ENCODE measurements at regions not wholly inside any gene's neighbourhood (a gene's known extent, or its start where the extent isn't known, plus 50 kb on each side); places are given as distances from the start of the nearest gene placed in this dataset.

- Histone ChIP-seq H3K4me2 (ENCODE audit: low read depth, low read length, poor library complexity, severe bottlenecking) (no peak overlapping the region), H3K9ac (ENCODE audit: low read depth, low read length, poor library complexity, severe bottlenecking) (no peak overlapping the region), H3K9me2 (replicated peaks; ENCODE audit: low read depth, low read length) (no peaks in the 10 kb centered on the region), H3K27me3 (ENCODE audit: insufficient read depth, low read length, poor library complexity, severe bottlenecking) (no peaks in the 10 kb centered on the region), H3F3A (ENCODE audit: low read depth) (no peaks in the 10 kb centered on the region), H3K4me1 (ENCODE audit: insufficient read depth, low read length, poor library complexity, severe bottlenecking) (no peaks in the 10 kb centered on the region), H3K9me3 (ENCODE audit: insufficient read depth, low read depth, low read length) (no peaks in the 10 kb centered on the region), H3K4me3 (ENCODE audit: low read length, poor library complexity, severe bottlenecking) (no peak overlapping the region), H2AFZ (ENCODE audit: low read length) (no peak overlapping the region), H3K79me2 (ENCODE audit: insufficient read depth, low read length) (no peaks in the 10 kb centered on the region), H4K20me1 (ENCODE audit: insufficient read depth, low read length, poor library complexity, severe bottlenecking) (no peaks in the 10 kb centered on the region), H3K36me3 (ENCODE audit: insufficient read depth, low read length) (no peaks in the 10 kb centered on the region)
- no peak for TF ChIP-seq CTCF (conservative IDR thresholded peaks at IDR 0.05; ENCODE audit: low read length)
- no peak for TF ChIP-seq EZH2phosphoT487 (IDR thresholded peaks at IDR 0.05; ENCODE audit: borderline replicate concordance)
Observed at GRCh38 chr6:157741948-157742556, 81.0 kb upstream of the SNX9 start.

GRCh38 chr6:157744102-157744601 lies 78.9 kb upstream of the SNX9 start:
- Histone ChIP-seq H2AFZ (ENCODE audit: low read length) (no peak overlapping the region), H3K4me1 (ENCODE audit: insufficient read depth, low read length, poor library complexity, severe bottlenecking) (no peaks in the 10 kb centered on the region), H3F3A (ENCODE audit: low read depth) (no peaks in the 10 kb centered on the region), H3K27me3 (ENCODE audit: insufficient read depth, low read length, poor library complexity, severe bottlenecking) (no peaks in the 10 kb centered on the region), H4K20me1 (ENCODE audit: insufficient read depth, low read length, poor library complexity, severe bottlenecking) (no peaks in the 10 kb centered on the region), H3K36me3 (ENCODE audit: insufficient read depth, low read length) (no peaks in the 10 kb centered on the region), H3K9me2 (replicated peaks; ENCODE audit: low read depth, low read length) (no peaks in the 10 kb centered on the region), H3K9ac (ENCODE audit: low read depth, low read length, poor library complexity, severe bottlenecking) (no peak overlapping the region), H3K9me3 (ENCODE audit: insufficient read depth, low read depth, low read length) (no peaks in the 10 kb centered on the region), H3K4me2 (ENCODE audit: low read depth, low read length, poor library complexity, severe bottlenecking) (no peak overlapping the region), H3K4me3 (ENCODE audit: low read length, poor library complexity, severe bottlenecking) (no peak overlapping the region), H3K79me2 (ENCODE audit: insufficient read depth, low read length) (no peaks in the 10 kb centered on the region)
- TF ChIP-seq EZH2phosphoT487 (IDR thresholded peaks at IDR 0.05; ENCODE audit: borderline replicate concordance) (no peak), CTCF (conservative IDR thresholded peaks at IDR 0.05; ENCODE audit: low read length) (no peak)

GRCh38 chr6:157746897-157747296 lies 76.1 kb upstream of the SNX9 start:
- H3K9me3 ChIP-seq (ENCODE audit: insufficient read depth, low read depth, low read length): no peaks in the 10 kb centered on the region
- no peaks in the 10 kb centered on the region for H3K27me3 ChIP-seq (ENCODE audit: insufficient read depth, low read length, poor library complexity, severe bottlenecking)
- H3K9ac ChIP-seq (ENCODE audit: low read depth, low read length, poor library complexity, severe bottlenecking): no peak overlapping the region
- H3K4me1 ChIP-seq (ENCODE audit: insufficient read depth, low read length, poor library complexity, severe bottlenecking): no peaks in the 10 kb centered on the region
- no peak overlapping the region for H2AFZ ChIP-seq (ENCODE audit: low read length)
- no peaks in the 10 kb centered on the region for H3K36me3 ChIP-seq (ENCODE audit: insufficient read depth, low read length)
- H4K20me1 ChIP-seq (ENCODE audit: insufficient read depth, low read length, poor library complexity, severe bottlenecking): no peaks in the 10 kb centered on the region
- no peak overlapping the region for H3K4me2 ChIP-seq (ENCODE audit: low read depth, low read length, poor library complexity, severe bottlenecking)
- H3K4me3 ChIP-seq (ENCODE audit: low read length, poor library complexity, severe bottlenecking): no peak overlapping the region
- H3F3A ChIP-seq (ENCODE audit: low read depth): no peaks in the 10 kb centered on the region
- no peaks in the 10 kb centered on the region for H3K9me2 ChIP-seq (replicated peaks; ENCODE audit: low read depth, low read length)
- TF ChIP-seq EZH2phosphoT487 (IDR thresholded peaks at IDR 0.05; ENCODE audit: borderline replicate concordance) (no peak), CTCF (conservative IDR thresholded peaks at IDR 0.05; ENCODE audit: low read length) (no peak)
- H3K79me2 ChIP-seq (ENCODE audit: insufficient read depth, low read length): no peaks in the 10 kb centered on the region
